GM21526 (cell line): ENCODE measurements at regions not wholly inside any gene's neighbourhood (a gene's known extent, or its start where the extent isn't known, plus 50 kb on each side); places are given as distances from the start of the nearest gene placed in this dataset.
A peak's percentile ranks its signal among the peaks of the same experiment; 100 is the strongest.

ENCODE experiments used
- ATAC-seq: cut with Tn5 transposase; IDR thresholded peaks from one replicate; pipeline ENCODE4 v1.9.1; 2021; ENCODE audit warnings: moderate library complexity; ENCODE audit not compliant: unreplicated experiment, low FRiP score

DNA sequence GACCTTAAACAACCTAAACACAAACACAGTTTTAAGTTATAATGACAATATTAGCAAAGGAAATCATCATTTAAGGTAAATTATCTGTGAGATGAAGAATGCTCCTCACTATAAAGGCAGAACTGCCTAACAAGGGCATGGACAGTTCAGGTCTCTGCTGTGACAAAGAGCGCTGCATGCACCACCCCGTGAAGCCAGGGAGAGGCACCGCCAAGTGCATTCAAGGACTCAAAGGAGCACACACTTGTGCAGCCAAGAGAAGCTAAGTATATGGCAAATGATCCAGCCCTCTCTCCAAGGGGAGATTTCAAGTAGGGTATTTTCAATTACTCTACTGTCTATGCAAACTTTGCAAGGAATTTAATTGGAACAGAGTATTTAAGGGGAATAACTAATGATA is 126.0 kb downstream of the RAP2A start:
- no peak for ATAC-seq

DNA sequence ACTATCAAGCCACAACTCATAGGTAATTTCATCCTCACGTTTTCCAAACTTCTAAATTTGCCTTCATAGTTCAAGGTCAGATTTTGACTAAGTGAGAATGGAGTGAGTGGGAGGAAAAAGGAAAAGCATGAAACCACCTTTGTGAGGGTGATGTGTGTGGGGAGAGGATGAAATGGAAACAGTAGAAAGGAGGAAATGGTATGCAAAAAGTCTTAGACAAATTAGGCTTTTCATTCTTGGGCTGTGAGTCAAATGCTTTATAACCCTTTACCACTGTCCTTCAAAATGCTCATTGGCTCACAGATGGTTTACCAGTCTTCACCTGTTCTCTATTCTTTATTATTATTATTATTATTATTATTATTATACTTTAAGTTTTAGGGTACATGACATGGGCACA is 127.2 kb downstream of the RAP2A start:
- no peak for ATAC-seq

DNA sequence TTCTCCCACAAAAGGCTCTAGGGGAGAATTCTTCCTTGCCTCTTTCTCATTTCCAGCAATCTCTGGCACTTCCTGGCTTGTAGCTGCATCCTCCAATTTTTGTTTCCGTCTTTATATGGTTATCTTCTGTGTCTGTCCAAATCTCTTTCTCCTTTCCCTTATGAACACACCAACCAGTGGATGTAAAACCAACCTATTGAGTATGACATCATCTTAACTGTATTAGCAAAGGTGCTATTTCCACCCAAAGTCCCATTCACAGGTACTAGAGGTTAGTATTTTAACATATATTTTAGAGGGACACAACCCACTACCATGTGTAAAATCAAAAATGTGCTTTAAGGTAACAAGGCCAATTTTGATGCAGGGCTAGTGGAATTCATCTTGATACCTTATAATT is 129.0 kb downstream of the RAP2A start:
- ATAC-seq: no peak

DNA sequence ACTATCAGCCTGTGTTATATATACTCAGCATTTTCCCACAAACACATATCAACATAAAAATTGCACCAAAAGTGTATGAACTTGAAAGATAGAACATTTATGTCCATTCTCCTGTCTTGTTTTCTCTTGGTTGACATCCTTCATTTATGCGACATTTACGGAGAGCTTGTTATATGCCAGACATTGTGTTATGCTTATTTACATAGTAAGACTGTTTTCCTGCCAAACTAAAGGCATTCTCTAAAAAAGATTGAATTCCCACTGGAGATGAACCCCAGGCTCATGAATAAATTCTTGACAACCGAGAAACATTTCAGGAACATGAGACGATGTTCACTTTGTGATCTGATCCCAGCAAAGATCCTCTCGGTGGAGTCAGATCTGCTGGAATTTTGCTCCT is 131.0 kb downstream of the RAP2A start:
- no peak for ATAC-seq

DNA sequence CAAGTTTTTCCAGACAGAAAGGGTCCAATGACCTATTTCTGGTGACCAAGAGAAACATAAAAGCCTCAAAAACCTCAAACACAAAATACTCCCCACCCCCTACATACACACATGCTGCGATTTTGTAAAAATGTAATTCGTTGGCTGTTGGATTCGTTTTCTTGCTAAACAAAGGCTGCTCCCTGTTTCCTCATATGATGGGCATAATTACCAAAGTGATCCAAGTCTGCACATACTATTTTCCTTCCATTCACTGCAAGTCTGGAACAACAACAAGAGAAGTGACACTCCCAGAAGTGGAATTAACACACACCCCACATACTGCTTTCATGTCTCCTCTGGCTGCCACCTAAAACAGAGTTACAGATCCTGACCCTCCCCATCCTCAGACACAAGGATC is 131.9 kb downstream of the RAP2A start:
- no peak for ATAC-seq

DNA sequence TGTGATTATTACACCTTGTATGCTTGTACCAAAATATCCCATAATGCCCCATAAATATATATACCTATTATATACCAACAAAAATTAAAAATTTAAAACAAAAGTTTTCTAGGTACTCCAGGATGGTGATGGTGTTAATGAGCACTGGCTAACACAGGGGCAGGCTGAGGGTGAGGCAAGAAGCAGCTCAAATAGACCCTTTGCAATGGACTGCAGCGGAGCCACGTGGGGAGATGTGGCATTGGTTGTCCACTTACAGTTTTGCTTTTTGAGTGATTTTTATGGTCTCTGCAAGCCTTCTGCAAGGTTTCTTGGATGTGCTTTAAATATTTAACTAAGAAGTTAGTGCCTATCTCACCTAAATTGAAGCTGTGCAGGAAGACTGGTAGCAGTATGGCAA is 132.9 kb downstream of the RAP2A start:
- ATAC-seq: no peak

DNA sequence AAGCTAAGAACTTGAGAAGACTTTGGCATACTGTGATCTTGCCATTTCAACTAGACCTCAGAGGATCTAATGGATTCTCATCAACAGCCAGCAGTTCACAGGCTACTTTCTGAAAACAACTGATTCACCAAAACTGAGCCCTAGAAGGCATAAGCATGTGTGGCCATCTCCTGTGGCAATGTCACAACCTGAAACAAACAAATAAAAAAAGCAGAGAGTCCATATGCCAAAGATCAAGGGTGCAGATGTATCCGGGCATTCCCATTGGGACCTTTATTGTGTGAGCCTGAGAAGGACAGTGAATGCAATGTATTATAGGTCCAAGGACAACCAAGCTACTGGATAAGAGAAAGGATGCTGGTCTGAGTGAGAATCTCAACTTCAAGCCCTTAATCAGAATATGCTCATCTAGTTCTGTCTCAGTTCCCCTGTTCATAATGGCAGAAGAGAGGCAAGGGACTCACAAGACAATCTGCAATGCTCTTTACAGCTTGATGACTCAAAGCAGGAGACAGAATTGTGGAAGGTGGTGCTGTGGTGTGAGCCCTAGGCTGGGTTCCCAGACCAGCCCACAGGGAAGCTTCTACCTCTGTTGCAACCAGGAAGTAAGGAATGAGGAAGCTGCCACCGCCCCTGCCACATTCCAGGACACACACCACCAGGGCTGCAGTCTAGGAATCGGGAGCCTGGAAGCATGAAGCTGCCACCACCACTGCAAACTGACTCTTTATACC is 133.7 kb downstream of the RAP2A start:
- peak; percentile 94 for ATAC-seq

DNA sequence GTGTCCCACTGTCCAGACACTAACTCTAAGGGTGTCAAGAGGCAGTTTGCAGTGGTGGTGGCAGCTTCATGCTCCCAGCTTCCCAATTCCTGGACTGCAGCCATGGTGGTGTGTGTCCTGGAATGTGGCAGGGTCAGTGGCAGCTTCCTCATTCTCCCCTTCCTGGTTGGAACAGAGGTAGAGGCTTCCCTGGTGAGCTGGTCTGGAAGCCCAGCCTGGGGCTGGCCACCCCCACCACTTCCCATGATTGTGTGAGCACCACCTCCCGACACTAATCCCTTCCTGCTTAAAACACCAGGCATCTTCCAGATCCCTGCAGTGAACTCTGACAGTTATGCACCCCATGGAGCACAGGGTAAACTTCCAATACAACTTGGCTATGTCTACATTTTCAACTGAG is 134.9 kb downstream of the RAP2A start:
- no peak for ATAC-seq

DNA sequence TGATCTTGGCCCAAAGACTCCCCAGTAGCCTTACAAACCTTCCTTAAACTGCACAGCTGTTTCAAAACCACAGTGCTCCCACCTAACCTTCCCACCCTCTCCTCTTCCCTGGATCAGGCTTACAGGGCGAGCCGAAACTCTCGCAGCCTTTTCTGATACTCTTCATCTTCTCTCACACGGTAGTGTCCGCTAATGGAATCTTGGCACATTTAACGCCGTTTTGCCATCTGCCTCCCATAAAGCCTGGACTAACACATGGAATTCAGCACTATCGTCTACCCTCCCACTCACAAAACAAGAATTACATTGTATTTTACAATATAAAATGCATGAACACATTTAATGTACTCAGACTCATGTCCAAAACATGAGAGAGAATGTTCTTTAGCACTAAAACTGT is 135.9 kb downstream of the RAP2A start:
- ATAC-seq: no peak

DNA sequence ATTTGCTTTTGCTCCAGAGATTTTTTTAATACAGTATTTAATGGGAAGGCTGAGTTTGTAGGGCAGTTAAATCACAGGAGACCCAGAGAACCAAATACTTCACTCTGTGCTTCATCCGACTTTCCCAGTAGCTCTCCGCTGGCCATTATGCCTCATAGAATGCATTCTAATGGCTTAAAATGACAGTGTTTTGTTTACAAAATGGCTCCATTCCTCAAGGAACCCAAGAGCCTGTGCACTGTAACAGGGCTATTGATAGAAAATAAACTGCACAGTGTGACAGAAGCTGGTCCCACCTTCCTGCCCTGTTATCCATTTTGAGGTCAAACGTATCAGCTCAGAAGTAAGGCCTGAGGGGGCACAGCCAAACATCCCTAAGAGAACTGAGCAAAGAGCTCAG is 136.5 kb downstream of the RAP2A start:
- no peak for ATAC-seq

DNA sequence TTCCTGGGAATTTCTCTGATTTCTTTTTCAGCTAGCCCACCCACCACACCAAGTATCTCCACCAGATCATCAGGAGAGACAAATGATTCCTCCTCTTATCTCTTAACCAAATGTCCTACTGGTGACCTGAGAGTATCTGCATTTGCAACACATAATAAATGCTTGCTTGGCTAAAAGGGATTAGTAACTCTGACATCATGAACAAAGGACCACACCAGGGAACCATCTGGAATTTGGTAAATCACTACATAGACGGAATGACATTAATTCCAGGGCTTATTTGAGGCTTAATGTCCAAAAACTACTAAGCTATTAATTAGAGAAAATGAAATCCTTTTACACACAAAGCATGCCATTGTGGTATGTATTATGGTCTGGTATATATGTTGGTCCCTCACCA is 139.0 kb downstream of the RAP2A start:
- no peak for ATAC-seq

DNA sequence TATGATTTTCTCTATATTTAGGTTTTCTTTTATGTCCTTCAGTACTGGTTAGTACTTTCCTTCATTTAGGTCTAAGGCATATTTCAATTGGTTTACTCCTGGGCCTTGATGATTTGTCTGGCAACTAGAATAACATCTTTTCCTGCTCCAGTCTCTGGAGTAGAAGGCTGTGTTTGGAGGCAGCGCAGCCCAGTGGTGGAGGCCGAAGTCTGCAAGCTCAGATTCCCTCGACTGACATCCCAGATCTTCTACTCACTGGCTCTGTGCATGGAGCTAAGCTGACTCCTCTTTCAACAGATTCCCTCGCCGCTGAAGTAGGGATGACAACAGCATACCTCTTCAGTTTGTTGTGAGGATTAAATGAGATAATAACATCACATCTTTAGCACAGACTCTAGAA is 141.0 kb downstream of the RAP2A start:
- no peak for ATAC-seq

DNA sequence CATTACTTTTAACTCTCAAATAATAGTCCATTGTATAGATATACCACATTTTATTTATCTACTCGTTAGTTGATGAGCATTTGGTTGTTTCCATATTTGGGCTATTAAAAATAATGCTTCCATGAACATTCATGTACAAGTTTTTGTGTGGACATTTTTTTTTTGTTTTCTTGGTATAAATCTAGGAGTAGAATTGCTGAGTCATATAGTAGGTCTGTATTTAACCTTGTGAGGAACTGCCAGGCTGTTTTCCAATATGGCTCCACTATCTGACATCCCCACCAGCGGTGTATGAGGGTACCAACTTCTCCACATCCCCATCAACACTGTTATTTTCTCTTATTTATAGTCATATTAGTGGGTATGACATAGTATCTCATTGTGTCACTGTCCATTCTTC is 143.1 kb downstream of the RAP2A start:
- no peak for ATAC-seq

DNA sequence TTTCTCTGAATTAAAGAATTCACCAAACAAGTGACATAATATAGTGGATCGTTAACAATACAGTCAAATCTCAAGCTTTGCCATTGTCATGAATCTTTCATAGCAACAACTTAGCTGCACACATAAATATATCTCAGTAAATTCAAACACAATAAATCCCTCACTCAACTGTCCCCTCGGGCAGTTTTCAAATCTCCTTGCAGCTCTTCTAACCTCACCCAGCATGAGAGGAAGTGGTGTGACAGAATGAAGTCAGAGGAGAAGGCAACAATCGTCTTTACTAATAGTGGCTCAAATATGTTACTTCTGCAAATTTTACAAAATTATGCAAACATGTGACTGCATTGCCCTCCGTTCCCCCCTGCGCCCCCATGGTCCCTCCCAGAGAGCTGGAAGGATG is 148.2 kb downstream of the RAP2A start:
- ATAC-seq: no peak

DNA sequence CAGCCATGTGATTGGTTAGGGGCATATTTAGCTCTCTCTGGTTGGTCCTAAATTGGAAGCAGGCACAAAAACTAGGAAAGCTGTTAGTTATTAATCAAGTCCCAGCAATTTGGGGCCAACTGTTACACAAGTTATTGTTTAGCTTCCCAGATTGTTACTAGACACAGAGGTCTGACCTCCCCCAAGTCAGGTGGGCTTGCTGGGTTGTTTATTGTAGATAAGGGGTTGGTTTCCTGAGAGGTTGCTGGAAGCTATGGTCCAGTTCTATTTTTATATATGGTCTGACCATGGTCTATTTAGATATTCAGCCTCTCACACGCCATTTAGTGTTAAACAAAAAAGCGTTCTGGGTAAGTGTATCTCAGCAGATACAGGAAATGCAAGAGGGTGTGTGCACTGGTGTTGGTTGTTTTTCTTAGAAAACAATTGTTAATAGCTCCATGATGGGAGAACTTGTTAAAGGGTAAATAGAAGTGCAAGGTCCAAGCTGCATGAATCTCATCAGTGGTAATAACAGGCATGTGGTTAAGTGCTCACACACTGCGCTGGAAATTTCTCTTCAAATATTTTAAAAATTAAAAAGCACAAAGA is 150.0 kb downstream of the RAP2A start:
- no peak for ATAC-seq

DNA sequence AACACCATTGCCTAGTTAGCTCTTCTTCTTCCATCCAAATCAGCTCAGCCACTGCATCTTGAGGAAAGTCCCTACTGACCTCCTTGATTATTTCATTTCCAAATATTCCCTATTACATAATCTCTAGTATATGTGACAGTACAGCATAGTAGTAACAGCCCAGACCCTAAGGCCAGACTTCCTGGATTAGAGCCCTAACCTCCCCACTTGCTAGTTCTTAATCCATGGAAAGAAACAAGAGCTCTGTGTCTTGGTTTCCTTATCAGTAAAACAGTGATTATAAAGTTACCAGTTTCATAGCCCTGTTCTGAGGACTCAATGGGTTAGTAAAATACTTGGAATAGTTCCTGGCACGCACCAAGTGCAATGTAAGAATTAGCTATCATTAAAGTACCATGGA is 153.0 kb downstream of the RAP2A start:
- no peak for ATAC-seq

DNA sequence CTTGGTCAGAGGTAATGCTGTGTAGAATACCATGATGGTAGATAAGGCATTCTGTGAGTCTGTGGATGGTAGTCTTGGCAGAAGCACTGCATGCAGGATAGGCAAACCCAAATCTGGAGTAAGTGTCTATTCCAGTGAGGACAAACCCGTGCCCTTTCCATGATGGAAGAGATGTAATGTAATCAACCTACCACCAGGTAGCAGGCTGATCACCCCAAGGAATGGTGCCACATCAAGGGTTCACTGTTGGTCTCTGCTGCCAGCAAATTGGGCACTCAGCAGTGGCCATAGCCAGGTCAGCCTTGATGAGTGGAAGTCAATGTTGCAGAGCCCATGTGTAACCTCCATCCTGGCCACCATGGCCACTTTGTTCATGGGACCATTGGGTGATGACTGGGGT is 155.0 kb downstream of the RAP2A start:
- ATAC-seq: no peak

DNA sequence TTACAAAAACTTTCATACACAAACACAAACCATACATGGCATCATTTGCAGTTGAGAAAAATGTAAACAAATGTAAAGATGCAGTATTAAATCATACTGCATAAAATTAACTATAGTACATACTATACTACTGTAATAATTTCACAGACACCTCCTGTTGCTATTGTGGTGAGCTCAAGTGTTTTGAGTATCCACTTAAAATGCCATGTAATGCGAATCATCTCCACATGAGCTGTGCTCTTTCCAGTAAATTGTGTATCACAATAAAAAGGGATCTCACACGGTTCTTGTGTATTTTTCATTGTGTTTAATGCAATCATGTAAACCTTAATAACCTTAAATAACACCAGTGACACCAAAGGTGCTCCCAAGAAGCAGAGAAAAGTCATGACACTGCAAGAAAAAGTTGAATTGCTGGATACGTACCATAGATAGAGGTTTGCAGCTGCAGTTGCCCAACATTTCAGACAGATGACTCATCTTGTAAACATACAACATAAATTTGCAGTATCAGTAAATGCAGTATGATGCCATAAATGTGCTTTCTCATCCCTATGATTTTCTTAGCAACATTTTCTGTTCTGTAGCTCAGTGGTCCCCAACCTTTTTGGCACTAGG is 166.6 kb downstream of the RAP2A start:
- ATAC-seq: no peak

DNA sequence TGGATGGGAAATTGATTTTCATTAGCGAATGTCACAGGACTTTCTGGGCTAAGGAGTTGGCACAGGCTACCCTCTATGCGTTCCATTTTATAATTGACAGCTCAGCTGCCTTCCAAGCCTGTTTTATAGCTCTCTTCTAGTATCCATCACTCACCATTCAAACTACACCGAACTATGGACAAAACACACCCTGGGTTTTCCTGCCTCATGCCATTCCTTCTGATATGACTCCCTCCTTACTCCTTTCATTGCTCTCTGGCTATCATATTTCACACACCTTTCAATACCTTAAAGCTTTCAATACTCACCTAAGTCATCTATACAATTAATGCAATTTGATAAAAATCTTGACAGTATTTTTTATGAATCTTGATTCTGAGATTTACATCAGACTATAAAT is 181.3 kb downstream of the RAP2A start:
- ATAC-seq: no peak

DNA sequence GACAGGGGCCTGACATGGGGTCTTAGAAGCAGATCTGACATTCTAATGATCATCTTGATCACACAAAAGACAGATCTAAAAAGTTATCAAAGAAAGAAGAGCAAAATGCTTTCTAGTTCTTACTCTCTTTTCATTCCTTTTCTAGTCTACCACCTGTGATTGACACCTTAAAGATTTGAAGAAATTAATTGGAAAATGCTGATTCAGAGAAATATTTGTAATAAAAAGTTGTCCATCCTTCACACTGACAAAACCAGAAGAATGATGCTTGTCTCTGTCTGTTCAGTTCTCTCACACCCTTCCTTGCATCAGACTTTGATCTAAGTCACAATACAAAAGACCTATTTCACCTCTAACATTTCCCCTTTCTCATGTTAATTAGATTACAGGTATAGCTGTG is 182.4 kb downstream of the RAP2A start:
- no peak for ATAC-seq

DNA sequence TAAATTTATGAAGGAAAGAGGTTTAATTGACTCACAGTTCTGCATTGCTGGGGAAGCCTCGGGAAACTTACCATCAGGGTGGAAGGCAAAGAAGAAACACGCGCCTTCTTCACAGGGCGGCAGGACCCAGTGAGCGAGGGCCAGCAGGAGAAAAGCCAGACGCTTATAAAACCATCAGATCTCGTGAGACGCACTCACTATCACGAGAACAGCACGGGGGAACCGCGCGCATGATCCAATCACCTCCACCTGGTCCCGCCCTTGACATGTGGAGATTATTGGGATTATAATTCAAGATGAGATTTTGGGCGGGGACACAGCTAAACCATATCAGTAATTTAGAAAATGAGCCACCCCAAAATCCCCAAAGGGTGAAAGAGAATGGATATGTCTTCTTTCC is 187.1 kb downstream of the RAP2A start:
- ATAC-seq: no peak

DNA sequence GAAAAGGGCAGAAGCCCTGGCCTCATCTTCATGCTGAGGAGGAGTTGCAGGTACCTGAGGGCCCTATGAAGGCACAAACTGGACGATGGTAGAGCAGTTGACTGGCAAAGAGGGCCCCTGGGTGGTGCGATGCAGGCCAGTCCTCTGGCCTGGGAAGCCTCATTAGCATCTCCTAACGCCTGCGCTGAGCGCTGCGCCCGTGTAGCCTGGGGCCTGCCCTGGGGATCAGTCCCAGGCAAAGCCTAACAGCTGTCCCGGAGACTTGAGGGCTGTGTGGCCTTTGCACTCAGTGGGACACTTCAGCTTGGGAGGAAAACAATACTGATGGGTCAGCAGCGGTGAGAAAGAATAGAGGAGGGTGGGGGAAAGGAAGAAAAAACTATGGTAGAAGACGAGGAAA is 187.7 kb downstream of the RAP2A start:
- no peak for ATAC-seq
